Adrenal gland (tissue), 5 donors: ENCODE measurements at regions not wholly inside any gene's neighbourhood (a gene's known extent, or its start where the extent isn't known, plus 50 kb on each side); places are given as distances from the start of the nearest gene placed in this dataset.

Experiments
- CTCF ChIP-seq, 6 experiments: fragments of 450-650 bp in 4 of 6; fragments of 200-600 bp in 2 of 6; sonication (generic) in 1 of 6; IDR thresholded peaks; 1 replicate in 5 of 6; 2 replicates in 1 of 6; pipeline versions ENCODE4 v1.5.1 to v1.8.0; 2016 to 2021; ENCODE audit warnings: antibody characterized with exemption in 6 of 6, mild to moderate bottlenecking in 2 of 6, moderate library complexity in 1 of 6
- POLR2A ChIP-seq, 2 donors: fragments of 450-650 bp; IDR thresholded peaks; one replicate each; pipeline ENCODE4 v1.6.1; 2017; ENCODE audit warnings: antibody characterized with exemption in 2 of 2, mild to moderate bottlenecking in 2 of 2, moderate library complexity in 1 of 2
- donor health status: DM: no; HTN: no; CAD: no.

- TF ChIP-seq POLR2A (IDR thresholded peaks at IDR 0.05) (no peak), CTCF (IDR thresholded peaks at IDR 0.05) (no peak)
These were observed 101.5 kb upstream of the PODXL start for GRCh38 chr7:131657881-131658280.
